ENCODE measurements at regions not wholly inside any gene's neighbourhood (a gene's known extent, or its start where the extent isn't known, plus 50 kb on each side); places are given as distances from the start of the nearest gene placed in this dataset.

DNA sequence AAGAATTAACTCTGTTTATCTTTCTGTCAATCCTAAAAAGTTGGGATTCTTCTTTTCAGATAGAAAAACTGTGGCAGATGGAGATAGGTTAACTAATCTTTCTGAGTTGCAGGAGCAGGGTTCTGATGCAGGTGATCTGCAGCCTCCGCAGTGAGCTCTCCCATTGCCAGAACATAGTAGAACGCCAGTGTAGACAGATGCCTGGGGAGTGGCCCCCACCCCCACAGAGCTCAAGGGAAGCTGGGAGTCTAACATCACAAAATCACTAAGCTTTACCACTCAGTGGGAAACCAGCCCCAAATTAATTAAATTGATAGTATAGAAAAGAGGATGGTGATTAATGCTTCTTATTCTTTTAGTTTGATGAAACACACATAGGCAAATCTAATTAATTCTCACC is 295.0 kb upstream of the ATP10A start:
- TF ChIP-seq, protein P1, sequence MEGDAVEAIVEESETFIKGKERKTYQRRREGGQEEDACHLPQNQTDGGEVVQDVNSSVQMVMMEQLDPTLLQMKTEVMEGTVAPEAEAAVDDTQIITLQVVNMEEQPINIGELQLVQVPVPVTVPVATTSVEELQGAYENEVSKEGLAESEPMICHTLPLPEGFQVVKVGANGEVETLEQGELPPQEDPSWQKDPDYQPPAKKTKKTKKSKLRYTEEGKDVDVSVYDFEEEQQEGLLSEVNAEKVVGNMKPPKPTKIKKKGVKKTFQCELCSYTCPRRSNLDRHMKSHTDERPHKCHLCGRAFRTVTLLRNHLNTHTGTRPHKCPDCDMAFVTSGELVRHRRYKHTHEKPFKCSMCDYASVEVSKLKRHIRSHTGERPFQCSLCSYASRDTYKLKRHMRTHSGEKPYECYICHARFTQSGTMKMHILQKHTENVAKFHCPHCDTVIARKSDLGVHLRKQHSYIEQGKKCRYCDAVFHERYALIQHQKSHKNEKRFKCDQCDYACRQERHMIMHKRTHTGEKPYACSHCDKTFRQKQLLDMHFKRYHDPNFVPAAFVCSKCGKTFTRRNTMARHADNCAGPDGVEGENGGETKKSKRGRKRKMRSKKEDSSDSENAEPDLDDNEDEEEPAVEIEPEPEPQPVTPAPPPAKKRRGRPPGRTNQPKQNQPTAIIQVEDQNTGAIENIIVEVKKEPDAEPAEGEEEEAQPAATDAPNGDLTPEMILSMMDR (IDR thresholded peaks at IDR 0.05; ENCODE audit: poor library complexity) = no peak
- no peak for TF ChIP-seq EZH2 (IDR thresholded peaks at IDR 0.05; ENCODE audit: borderline replicate concordance)
- TF ChIP-seq EZH2phosphoT487 (IDR thresholded peaks at IDR 0.05; ENCODE audit: low read depth, severe bottlenecking, unreplicated experiment) = no peak

Measured in hepatocyte (in vitro differentiated cells).